Activated CD4-positive, alpha-beta T cell treated with anti-CD3 and anti-CD28 coated beads, Interleukin-2, amount 50 U/mL, for 4 hours (primary cell): ENCODE measurements at regions not wholly inside any gene's neighbourhood (a gene's known extent, or its start where the extent isn't known, plus 50 kb on each side); places are given as distances from the start of the nearest gene placed in this dataset.

Source experiments
- DNase-seq, 2 experiments: peaks; one replicate each; pipeline ENCODE4 v3.0.0-alpha.2; 2020

DNA sequence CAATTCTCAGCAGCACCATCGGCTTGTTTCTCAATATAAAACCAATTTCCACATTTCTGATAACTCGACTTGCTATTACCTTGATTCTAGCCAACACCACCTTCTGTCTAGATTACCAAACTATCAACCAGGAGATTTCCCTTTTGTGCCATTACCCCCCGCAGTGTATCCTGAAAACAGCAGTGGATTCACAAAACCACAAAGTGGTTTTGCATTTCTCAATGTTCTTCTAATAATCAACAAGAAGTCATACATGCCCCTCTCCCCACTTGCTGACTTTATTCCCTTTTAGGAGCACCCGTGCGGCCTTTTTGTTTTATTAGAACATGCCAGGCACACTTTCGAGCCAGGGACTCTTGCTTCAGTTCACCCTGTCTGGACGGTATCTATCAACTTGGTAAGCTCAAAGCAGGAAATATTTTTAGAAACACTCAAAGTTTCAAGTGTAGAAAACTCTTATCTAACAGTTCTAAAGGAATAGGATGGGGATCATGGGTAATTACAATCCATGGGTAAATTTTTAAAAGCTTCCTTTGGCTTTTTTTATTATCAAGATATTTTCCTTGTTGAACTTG lies 967.4 kb downstream of the EFNB2 start:
- no peak for DNase-seq

DNA sequence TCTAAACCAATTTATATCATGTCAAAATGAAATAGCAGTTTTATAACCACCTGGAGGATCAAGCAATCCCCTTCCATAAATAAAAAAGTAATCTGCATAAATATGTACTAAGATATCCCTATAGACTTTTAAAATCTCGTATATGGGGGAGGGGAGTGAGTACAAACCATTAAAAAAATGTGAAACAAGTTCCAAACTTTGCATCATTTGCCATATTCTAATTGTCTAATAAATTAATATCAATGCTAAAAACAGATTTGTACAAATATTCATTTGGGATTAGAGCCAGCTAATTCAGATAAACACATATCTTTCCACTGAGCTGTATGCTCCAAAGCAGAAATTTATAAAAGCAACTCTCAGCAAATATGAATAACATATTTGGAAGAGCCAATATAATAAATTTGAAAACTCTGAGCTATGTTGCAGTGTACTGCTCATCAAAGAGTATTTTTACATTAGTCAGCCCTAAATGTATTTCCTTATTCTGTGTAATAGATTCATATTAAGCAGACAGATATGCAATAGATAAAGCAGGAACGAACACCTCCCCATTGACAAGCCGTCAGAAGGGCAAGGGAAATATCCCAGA lies 970.2 kb downstream of the EFNB2 start:
- no peak for DNase-seq

GRCh38 chr13:105552078-105552477 lies 983.4 kb downstream of the EFNB2 start:
- no peak for DNase-seq

- DNase-seq = no peak
These were observed 987.6 kb downstream of the EFNB2 start for GRCh38 chr13:105547851-105548250.

GRCh38 chr13:105545811-105546210 lies 989.7 kb downstream of the EFNB2 start:
- DNase-seq = no peak

- no peak for DNase-seq
These were observed 991.7 kb downstream of the EFNB2 start for GRCh38 chr13:105543742-105544141.

DNA sequence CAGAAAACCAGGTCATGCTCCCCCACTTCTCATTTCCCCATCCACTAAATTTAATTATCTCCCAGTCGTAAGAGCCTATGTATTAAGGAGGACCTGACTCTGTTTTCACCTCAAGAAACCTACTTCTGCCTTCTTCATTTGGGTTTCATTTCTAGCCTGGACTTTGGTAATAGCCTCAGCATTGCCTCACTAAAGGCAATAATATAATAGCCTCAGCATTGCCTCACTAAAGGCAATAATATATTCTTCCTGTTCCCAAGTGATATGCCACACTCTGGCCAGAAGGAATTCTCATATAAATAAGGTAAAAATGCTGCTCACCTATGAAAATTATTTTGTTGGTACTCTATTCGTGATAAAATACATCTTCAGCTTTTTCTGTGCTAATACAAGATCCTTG lies 993.9 kb downstream of the EFNB2 start:
- no peak for DNase-seq

GRCh38 chr13:105538346-105538745 lies 997.1 kb downstream of the EFNB2 start:
- DNase-seq = no peak

DNA sequence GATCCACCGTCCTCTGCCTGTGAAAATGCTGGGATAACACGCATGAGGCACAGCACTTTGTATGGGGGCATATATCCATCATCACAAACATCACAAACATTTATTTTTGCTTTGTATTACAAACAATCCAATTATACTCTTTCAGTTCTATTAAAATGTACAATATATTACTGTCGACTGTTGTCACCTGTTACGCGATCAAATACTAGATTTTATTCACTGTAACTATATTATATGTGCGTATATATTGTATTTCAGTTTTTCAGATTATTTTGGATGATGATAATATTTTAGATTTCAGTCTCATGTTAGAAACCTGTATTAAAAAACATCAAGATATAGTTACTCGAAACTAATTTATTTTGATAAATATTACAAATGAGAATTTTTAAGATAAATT lies 998.3 kb downstream of the EFNB2 start:
- no peak for DNase-seq

DNA sequence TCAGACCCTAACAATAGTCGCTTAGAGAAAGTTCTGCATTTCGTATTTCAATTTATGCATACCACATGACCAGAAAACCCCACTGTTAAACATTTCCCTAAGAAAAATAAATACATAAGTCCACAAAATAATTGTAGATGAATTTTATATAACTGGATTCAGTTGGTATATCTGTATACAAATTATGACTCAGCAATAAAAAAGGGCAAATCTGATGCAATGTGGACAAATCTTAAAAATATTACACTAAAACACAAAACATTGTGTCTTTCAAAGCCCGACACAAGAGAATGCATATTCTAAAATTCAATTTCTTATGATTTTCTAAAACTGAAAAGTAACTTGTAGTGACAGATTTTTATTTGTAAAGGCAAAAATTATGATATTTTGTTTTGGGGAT lies 1005.0 kb downstream of the EFNB2 start:
- no peak for DNase-seq

DNA sequence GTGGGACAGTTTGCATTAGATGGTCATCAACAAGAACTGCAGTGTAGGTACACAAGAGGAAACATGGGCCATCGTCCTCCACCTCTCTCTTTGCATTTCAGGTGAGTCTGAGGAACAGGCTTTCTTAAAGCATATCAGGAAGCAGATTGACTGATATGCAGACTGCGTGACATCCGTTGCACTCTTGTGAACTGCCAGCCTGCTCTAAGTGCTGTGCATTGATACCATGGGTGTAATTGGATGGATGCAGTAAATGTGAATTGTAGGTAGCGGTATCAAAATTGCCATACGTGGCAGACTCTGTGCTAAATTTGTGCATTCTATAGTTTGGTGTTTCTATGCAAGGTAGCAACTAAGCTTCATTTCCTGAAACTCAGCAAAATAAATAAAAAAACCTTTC lies 1008.3 kb downstream of the EFNB2 start:
- no peak for DNase-seq

GRCh38 chr13:105519771-105520170 lies 1015.7 kb downstream of the EFNB2 start:
- DNase-seq = no peak

DNA sequence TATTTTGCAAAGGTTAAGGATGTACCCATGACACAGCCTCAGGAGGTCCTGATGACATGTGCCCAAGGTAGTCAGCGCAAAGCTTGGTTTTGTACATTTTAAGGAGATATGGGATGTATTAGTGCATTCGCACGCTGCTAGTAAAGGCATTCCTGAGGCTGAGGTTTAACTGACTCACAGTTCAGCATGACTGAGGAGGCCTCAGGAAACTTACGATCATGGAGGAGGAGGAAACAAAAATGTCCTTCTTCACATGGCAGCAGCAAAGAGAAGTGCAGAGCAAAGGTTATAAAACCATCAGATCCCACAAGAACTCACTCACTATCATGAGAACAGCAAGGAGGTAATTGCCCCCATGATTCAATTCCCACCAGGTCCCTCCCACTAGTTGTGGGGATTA lies 1017.4 kb downstream of the EFNB2 start:
- no peak for DNase-seq

DNA sequence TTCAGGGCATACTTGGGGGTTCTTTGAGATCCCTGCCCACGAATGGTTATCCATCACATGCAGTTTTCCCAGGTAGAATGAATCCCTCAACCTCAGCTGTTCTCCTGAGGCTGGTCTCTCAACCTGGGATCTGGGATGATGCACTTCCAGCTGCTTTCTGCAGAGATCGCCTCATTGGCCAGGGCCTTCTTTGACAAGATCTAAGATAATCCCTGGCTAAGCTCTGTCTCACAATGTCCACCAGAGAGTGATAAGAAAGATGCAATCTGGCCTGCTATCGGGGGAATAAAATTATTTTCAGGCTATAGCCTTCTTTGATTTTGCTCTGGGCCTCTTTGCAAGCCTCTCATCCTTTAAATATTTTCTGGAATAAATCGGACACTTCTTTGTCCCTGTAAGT lies 1021.1 kb downstream of the EFNB2 start:
- DNase-seq = no peak

- no peak for DNase-seq
These were observed 1022.0 kb downstream of the EFNB2 start for GRCh38 chr13:105513448-105513847.

GRCh38 chr13:105509981-105510762 lies 1025.3 kb downstream of the EFNB2 start:
- no peak for DNase-seq

DNA sequence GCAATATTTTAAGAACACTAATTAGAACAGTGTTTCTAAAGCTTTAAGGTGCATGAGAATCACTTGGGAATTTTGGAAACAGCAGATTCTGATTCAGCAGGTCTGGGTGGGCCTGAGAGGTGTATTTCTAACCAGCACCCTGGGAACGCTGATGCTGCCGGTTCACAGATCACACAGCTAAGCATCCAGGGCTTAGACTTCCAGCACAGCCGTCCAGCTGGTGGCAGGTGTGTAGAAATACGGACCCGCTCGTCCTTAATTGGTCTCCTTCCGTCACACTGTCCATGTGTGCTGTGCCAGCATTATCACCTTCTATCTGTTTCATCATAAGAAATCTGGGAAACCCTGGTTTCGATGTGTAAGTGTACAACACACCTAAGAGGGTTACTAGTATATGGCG lies 1029.0 kb downstream of the EFNB2 start:
- DNase-seq = no peak

DNA sequence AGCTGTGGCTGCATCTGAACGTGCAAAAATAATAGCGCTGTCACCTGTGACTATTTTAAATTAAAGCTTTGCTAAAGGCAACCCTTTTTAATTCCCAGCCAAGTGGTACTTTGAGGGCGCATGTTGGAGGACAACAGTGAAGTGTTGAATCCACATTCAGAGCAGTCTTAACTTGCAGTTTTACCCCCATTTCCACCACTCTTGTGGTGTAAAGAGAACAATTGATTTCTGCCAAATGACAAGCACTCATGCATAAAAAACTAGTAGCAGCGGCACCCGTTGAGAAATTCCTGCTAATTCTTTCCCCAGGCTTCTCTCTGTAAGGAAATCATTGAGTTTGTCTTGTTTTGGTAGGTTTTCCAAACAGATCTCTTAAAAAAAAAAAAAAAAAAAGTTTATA lies 1033.3 kb downstream of the EFNB2 start:
- no peak for DNase-seq

- DNase-seq = no peak
These were observed 1037.9 kb downstream of the EFNB2 start for GRCh38 chr13:105497597-105497996.

- no peak for DNase-seq
These were observed 1043.2 kb downstream of the EFNB2 start for GRCh38 chr13:105492216-105492615.

- no peak for DNase-seq
These were observed 1044.1 kb downstream of the EFNB2 start for GRCh38 chr13:105491345-105491744.

- no peak for DNase-seq
These were observed 1050.4 kb downstream of the EFNB2 start for GRCh38 chr13:105485081-105485480.

DNA sequence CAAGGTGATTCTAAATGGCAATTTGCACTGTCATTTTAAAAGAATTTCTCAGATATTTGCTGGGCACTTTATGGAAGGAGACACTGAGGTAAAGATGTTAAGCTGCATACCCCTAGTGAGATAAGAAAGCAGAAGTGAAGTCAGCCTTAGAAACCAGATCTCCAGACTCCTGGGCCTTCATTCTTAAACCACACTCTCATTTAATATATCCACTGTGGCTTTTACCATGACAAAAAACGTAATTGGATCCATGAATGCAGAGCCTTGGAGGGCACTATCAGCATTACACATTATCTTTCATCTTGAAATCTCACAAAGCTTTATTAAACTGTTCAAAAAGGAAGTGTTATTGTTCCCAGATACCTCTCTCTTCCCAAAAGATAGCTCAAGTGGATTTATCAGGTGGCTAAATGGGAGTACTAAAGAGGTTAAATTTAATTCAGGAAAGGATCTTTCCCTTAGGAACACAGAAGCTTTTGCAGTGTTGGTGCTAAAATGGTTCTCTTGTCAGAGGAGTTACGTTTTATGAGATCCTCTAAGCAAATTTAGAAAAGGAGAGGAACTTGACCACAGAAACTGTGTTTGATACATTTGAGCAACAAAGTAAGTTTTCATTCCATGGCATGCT lies 1060.4 kb downstream of the EFNB2 start:
- DNase-seq = no peak

DNA sequence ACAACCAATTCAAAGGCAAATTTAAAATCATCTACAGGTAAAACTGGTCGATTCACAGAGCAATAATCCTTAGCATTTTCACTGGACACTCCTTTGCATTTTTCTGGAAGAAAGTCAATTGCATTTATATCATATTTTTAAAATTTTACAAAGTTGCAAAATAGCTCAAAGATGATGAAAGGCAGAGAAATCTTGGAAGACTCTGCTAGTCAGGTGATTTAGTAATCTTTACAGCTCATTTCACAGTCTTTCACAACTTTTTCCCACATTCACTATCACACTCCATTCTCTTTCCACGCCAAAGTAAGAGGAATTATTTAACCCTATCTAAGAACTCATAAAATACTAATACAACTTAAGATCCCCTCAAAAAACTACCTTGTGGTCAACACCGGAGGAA lies 1063.8 kb downstream of the EFNB2 start:
- no peak for DNase-seq
